Left cardiac atrium (tissue), 4 donors: ENCODE measurements at regions not wholly inside any gene's neighbourhood (a gene's known extent, or its start where the extent isn't known, plus 50 kb on each side); places are given as distances from the start of the nearest gene placed in this dataset.
"Not testable (repeated sequence)": the region's sequence is repeated elsewhere in the genome, so short reads cannot be mapped to it uniquely, and the experiment has no call there.

ENCODE experiments used
- ATAC-seq, 2 donors: fragments of 200-7000 bp; cut with Tn5 transposase; one replicate each; pipeline ENCODE4 v1.9.1; 2020; ENCODE audit warnings: mild to moderate bottlenecking in 2 of 2, moderate library complexity in 2 of 2
- DNase-seq: peaks from one replicate; pipeline ENCODE4 v3.0.0-alpha.2; 2020
- intact Hi-C, 2 donors: fragments of 100-400 bp; cut with DNase I; formaldehyde crosslinking; loops; one replicate each; pipeline versions ENCODE4 v1.14.1 to v1.15.1; 2022 to 2023
- donor health status: DM: no; HTN: yes; CAD: no.
- donor health status: DM: no; HTN: yes; CAD: no; lungs with severe emphysema.
- donor health status: DM: yes; HTN: yes; CAD: no.
- donor health status: Dilated cardiomyopathy.

DNA sequence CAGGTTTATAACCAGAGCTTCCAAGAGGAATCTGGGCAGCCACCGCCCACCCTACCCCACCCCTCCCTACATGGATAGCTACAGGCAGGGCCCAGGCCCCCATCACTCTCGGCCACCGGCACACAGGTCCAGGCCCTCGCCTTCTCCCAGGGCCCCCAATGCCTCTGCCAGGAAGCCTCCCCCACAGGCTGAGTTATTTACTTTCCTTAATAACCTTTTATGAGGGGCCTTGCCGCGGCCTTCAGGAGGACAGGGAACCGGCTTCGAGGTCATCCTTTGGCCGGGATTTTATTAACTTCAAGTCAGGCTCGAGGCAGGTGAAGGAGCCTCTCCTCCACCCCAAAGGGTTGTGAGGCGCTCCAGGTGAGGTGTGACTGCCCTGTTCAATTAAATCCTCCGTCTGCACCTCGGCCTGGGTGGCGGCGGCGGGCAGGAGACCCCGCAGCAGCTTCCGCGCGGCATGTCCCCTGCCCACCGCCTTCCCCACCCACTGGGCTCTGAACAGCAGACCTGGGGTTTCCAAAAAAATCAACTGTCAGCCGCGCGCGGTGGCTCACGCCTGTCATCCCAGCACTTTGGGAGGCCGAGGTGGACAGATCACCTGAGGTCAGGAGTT is 106.5 kb downstream of the MICALL2 start:
- DNase-seq (no peak), ATAC-seq (no peak)
- intact Hi-C loops, result no loop called here

DNA sequence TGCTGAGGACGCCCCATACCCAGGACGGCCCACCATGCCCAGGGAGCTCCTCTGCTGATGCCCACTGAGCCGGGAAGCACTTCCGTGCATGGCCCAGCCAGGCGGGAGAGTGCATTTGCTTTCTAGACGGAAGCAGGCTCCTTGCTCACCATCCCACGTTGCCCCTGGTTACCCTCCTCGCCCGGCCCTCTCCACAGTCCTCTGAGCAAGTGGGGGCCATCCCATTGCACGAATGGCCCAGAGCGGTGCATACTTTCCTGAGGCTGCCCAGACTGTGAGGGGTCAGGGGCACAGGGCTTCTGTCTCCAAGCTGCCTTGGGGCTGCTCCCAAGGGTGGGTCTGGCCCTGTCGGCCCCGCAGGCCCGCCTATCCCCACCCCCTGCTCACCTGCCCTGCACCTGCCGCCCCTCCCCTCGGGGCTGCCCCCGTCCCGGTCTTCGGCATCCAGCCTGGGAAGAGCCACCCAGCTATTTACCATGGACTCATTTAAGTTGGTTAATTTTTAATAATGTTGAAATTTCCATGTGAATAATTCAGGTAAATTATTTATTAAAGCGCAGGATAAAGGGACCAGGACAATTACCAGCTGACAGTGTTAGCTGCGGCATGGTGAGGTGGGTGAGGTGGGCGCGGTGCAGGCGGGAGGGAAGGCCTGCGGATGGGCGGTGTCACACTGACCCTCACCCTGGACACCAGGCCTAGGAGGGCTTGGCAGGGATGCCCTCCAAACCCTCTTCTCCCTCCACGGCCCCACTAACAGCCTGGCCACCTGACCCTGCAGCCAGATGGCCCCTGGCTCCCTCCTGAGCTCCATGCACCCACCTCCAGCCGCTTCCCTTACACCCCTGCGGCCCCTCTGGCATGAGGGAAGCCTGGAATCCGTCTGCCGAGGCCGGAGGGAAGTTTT is 104.4 kb downstream of the MICALL2 start:
- intact Hi-C loops, result no loop called here
- ATAC-seq (no peak), DNase-seq (no peak)

DNA sequence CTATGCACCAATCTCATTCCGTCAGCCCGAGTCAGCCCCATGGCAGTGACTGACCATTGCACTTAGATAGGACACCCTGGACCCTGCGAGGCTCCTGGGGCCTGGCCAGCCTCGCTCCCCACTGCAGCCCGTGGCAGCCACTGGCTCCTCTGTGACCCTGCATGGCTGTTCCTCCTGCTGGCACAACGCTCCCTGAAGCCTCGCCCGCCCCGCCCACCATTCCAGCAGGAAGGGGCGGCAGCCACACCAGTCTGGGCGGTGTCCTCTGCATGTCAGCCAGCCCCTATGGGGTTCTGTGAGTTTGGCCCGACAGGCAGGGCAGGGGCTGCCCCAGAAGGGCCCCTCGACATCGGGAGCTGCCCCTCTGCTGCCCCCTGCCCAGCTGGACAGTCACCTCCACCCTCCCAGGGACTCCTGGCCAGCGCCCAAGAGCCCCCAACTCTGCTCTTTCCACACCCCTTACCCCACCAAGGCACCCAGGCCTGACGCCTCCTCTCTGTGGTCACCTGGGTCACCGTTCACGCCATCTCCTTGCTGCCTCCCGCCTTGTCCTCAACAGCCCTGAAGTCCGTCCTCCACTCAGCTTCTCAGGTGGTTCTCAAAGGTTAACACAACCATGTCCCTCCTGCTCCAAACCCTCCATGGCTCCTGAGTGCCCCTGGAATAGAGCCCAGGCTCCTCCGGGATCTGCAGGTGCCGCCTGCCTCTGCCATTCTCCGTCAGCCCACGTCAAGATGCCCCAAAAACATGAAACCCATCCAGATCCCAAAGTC is 103.5 kb downstream of the MICALL2 start:
- DNase-seq, result no peak
- ATAC-seq, result no peak
- intact Hi-C loops, result no loop called here

GRCh38 chr7:1356853-1357252 is 102.4 kb downstream of the MICALL2 start:
- ATAC-seq, intact Hi-C loops: not testable (repeated sequence)

DNA sequence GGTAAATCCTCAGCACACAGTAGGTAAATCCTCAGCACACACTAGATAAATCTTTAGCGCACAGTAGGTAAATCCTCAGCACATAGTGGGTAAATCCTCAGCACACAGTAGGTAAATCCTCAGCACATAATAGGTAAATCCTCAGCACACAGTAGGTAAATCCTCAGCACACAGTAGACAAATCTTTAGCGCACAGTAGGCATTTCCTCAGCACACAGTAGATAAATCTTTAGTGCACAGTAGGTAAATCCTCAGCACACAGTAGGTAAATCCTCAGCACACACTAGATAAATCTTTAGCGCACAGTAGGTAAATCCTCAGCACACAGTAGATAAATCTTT is 102.0 kb downstream of the MICALL2 start:
- DNase-seq, intact Hi-C loops, ATAC-seq: not testable (repeated sequence)

More at GRCh38 chr7:1356853-1357252, 102.4 kb downstream of the MICALL2 start:
- not testable (repeated sequence) for DNase-seq

DNA sequence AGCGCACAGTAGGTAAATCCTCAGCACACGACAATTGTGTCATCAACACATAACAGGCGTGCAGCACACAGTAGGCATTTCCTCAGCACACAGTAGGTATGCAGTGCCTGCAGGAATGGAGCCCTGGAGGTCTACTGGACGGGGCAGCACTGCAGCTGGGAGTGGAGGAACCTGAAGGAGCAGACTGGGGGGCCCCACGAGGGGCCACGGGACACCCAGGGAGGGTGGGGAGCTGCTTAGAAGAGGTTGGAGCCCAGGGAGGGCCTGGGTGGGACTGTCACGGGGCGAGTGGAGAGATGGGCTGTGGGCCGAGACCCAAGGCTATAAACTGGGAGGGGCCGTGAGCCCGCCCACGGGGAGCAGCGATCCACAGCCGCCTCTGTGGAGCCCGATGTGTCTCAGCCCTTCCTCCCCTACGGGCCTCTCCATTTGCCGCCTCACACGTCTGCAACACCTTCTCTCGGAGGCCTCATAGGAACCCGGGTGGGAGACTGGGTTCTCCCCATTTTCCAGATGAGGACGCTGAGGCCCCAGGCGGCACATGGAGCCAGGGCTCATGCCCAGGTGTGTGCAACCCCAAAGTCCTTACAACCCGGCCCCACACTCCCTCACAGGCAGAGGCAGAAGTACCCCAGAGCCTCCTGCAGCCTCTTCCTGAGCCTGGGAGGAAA is 101.5 kb downstream of the MICALL2 start:
- no peak for ATAC-seq
- intact Hi-C loops, result no loop called here
- DNase-seq, result no peak

- ATAC-seq, result no peak
- DNase-seq, result no peak
- intact Hi-C loops, result no loop called here
Observed at GRCh38 chr7:1358376-1359050, 100.8 kb downstream of the MICALL2 start.

DNA sequence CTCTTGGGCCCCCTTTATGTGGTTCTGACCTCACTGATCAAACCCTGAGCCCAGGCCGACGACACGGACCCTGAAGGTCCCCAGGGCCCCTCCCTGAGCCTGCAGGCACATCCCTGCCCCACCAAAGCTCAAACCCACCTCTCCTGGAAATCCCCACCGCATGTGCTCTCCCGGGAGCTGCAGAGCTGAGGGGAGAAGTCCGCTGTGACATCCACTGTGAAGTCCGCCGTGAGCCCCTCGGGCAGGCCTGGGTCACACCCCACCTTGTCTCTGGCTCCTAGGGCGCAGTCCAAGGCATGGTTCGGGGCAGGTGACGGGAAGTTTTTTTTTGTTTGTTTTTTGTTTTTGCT is 100.2 kb downstream of the MICALL2 start:
- ATAC-seq, result no peak
- DNase-seq, result no peak
- intact Hi-C loops, result no loop called here

DNA sequence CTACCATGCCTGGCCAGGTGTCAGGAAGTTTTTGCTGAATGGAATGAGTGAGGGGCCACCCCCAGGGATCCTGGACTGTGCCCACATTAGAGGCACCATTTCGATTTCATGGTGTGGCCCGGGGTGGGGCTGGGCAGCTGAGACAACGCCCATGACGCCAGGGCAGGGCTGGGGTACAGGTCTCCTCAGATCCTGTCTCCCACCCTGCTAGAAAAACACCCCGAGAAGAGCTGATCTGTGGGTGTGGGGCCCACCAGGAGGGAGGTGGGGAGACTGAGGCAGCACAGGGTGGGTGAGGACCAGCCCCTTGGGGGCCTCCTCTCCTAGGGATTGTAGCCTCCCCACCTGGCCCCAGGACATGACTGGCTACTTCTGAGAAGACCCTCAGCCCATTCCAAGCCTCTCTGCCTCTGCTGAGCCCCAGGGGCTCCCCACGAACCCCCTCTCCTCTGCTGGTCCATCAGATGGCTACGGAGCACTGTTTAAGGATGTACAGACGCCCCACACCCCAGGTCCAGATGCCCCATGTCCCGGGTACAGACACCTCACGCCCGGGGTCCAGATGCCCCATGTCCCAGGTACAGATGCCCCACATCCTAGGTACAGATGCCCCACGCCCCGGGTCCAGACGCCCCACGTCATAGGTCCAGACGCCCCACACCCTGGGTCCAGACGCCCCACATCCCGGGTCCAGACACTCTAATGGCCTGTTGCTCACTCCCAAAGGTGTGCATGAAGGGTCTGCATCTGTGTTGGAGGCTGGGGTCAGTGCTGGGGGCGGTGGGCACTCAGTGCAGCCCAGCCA is 99.4 kb downstream of the MICALL2 start:
- intact Hi-C loops, result no loop called here
- no peak for ATAC-seq
- no peak for DNase-seq

GRCh38 chr7:1360521-1360971 is 98.7 kb downstream of the MICALL2 start:
- ATAC-seq (no peak), DNase-seq (no peak)
- intact Hi-C loops, result no loop called here

GRCh38 chr7:1361016-1361755 is 98.1 kb downstream of the MICALL2 start:
- intact Hi-C loops, result no loop called here
- DNase-seq (no peak), ATAC-seq (no peak)

DNA sequence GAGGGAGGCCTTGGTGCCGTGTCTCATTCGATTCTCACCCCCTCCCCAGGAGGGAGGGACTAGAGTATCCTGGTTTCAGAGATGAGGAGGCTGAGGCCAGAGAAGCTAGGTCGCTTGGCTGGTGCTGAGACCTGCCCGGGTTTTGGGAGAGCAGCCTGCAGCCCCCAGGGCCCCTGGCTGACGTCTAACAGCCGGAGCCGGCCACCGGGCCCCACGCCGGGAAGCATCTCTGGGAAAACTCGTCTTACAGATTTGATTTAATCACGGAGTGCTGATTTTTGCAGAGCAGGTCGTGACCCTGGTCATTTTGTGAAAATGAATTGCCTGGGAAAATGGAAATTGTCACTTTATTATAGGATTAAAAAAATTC is 97.5 kb downstream of the MICALL2 start:
- ATAC-seq (no peak), DNase-seq (no peak)
- intact Hi-C loops, result no loop called here

DNA sequence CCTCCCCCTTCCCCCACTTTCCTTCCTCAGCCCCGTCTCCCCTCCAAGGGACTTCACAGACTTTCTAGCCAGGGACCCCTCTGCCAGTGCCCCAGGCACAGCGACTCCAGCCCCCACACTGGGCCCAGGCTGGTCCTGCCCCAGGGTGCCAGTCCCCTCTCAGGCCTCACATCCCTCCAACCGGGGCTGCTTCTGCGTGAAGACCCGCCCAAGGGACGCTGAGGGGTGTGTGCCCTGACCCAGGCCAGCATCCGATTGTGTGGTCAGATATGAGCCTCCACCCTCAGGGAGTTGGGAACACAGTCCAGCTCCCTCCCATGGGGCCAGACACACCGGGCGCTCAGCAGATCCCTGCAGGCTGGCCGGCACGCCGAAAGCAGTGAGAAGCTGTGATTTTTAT is 97.0 kb downstream of the MICALL2 start:
- DNase-seq (no peak), ATAC-seq (no peak)
- intact Hi-C loops, result no loop called here

GRCh38 chr7:1364068-1364905 is 95.0 kb downstream of the MICALL2 start:
- intact Hi-C loops, result no loop called here

GRCh38 chr7:1364906-1365570 is 94.2 kb downstream of the MICALL2 start:
- intact Hi-C loops, result no loop called here
- no peak for DNase-seq
- no peak for ATAC-seq

More at GRCh38 chr7:1364068-1364905, 95.0 kb downstream of the MICALL2 start:
- DNase-seq (no peak), ATAC-seq (no peak)

GRCh38 chr7:1365846-1366245 is 93.4 kb downstream of the MICALL2 start:
- DNase-seq (no peak), ATAC-seq (no peak)
- intact Hi-C loops, result no loop called here
